Spleen (tissue), 11 donors: ENCODE measurements at regions not wholly inside any gene's neighbourhood (a gene's known extent, or its start where the extent isn't known, plus 50 kb on each side); places are given as distances from the start of the nearest gene placed in this dataset.
"Not testable (repeated sequence)": the region's sequence is repeated elsewhere in the genome, so short reads cannot be mapped to it uniquely, and the experiment has no call there.

Experiments
- DNase-seq: peaks from one replicate; pipeline ENCODE4 v3.0.0-alpha.2; 2020
- H3K27ac ChIP-seq, 8 donors: fragments of 200-600 bp; sonication (generic) in 7 of 8; 1 replicate in 4 of 8; 2 replicates in 4 of 8; pipeline versions ENCODE4 v1.5.0 to v1.8.0; 2016 to 2021; ENCODE audit warnings: inconsistent platforms in 4 of 8, mild to moderate bottlenecking in 4 of 8, moderate library complexity in 1 of 8
- H3K27me3 ChIP-seq, 7 donors: fragments of 200-600 bp; sonication (generic) in 6 of 7; replicated peaks in 1 of 7; 1 replicate in 4 of 7; 2 replicates in 3 of 7; pipeline versions ENCODE4 v1.5.0 to v1.8.0; 2016 to 2021; ENCODE audit warnings: inconsistent platforms in 3 of 7, mild to moderate bottlenecking in 1 of 7
- H3K36me3 ChIP-seq, 6 donors: fragments of 200-600 bp; sonication (generic) in 5 of 6; 1 replicate in 4 of 6; 2 replicates in 2 of 6; pipeline versions ENCODE4 v1.5.0 to v1.8.0; 2016 to 2021; ENCODE audit warnings: inconsistent platforms in 2 of 6
- H3K4me1 ChIP-seq, 6 donors: fragments of 200-600 bp; sonication (generic) in 5 of 6; 1 replicate in 3 of 6; 2 replicates in 3 of 6; pipeline versions ENCODE4 v1.5.0 to v1.8.0; 2016 to 2021; ENCODE audit warnings: inconsistent platforms in 3 of 6
- H3K4me3 ChIP-seq, 8 donors: fragments of 200-600 bp; sonication (generic) in 7 of 8; 1 replicate in 4 of 8; 2 replicates in 4 of 8; pipeline versions ENCODE4 v1.5.0 to v1.8.0; 2016 to 2021; ENCODE audit warnings: inconsistent platforms in 4 of 8, mild to moderate bottlenecking in 4 of 8, moderate library complexity in 2 of 8
- H3K9me3 ChIP-seq, 8 donors: fragments of 200-600 bp; sonication (generic) in 7 of 8; 1 replicate in 4 of 8; 2 replicates in 4 of 8; pipeline versions ENCODE4 v1.5.0 to v1.8.0; 2016 to 2021; ENCODE audit warnings: inconsistent platforms in 4 of 8
- POLR2A ChIP-seq, 3 donors: fragments of 450-650 bp; IDR thresholded peaks; one replicate each; pipeline ENCODE4 v1.5.1; 2017; ENCODE audit warnings: antibody characterized with exemption in 3 of 3, mild to moderate bottlenecking in 1 of 3
- POLR2AphosphoS5 ChIP-seq, 3 donors: sonication (generic); formaldehyde crosslinking; IDR thresholded peaks; one replicate each; pipeline ENCODE4 v1.5.1; 2017; ENCODE audit warnings: antibody characterized with exemption in 3 of 3
- WGBS, 5 donors: extraction: QIAGEN DNeasy Blood & Tissue Kit in 3 of 5; methylation state at CpG; one replicate each; pipeline versions ENCODE4 v1.1.5 to v1.1.7; 2013 to 2018; 5-methylcytosine and 5-hydroxymethylcytosine counted together
- intact Hi-C: fragments of 100-400 bp; cut with DNase I; formaldehyde crosslinking; loops from one replicate; pipeline ENCODE4 v1.15.0; 2023; ENCODE audit warnings: low total_unique reads
- TF ChIP-seq, protein P1 (sequence below), 11 experiments: fragments of 200-600 bp in 7 of 11; fragments of 450-650 bp in 4 of 11; sonication (generic) in 4 of 11; IDR thresholded peaks in 8 of 11; conservative IDR thresholded peaks in 3 of 11; 1 replicate in 7 of 11; 2 replicates in 4 of 11; pipeline versions ENCODE4 v1.4.0 to v1.8.0; 2016 to 2021; ENCODE audit warnings: antibody characterized with exemption in 11 of 11, inconsistent platforms in 4 of 11, mild to moderate bottlenecking in 1 of 11
- donor health status: healthy with polysubstance abuse.
- donor health status: DM: no; HTN: no; CAD: no; lungs with moderate emphysema.
- donor health status: DM: no; HTN: no; CAD: no.
- donor health status: Bipolar disorder and iron deficiency.
- donor health status: healthy.
- donor health status: DM: no; HTN: no; CAD: no.
- donor health status: DM: yes; HTN: yes; CAD: no.

GRCh38 chr16:64269756-64270155 is 852.1 kb downstream of the CDH11 start:
- DNase-seq, result no peak
- Histone ChIP-seq H3K9me3 (peaks cover 0 to 23% (median 16%) of the 10 kb centered on the region in 8 donors), H3K36me3 (no peaks in the 10 kb centered on the region), H3K27ac (no peak overlapping the region), H3K4me3 (no peak overlapping the region), H3K27me3 (no peaks in the 10 kb centered on the region), H3K4me1 (no peaks in the 10 kb centered on the region)
- TF ChIP-seq, protein P1, sequence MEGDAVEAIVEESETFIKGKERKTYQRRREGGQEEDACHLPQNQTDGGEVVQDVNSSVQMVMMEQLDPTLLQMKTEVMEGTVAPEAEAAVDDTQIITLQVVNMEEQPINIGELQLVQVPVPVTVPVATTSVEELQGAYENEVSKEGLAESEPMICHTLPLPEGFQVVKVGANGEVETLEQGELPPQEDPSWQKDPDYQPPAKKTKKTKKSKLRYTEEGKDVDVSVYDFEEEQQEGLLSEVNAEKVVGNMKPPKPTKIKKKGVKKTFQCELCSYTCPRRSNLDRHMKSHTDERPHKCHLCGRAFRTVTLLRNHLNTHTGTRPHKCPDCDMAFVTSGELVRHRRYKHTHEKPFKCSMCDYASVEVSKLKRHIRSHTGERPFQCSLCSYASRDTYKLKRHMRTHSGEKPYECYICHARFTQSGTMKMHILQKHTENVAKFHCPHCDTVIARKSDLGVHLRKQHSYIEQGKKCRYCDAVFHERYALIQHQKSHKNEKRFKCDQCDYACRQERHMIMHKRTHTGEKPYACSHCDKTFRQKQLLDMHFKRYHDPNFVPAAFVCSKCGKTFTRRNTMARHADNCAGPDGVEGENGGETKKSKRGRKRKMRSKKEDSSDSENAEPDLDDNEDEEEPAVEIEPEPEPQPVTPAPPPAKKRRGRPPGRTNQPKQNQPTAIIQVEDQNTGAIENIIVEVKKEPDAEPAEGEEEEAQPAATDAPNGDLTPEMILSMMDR (IDR thresholded peaks at IDR 0.05 in 8 of 11, conservative IDR thresholded peaks at IDR 0.05 in 3 of 11), result no peak
- TF ChIP-seq POLR2AphosphoS5 (IDR thresholded peaks at IDR 0.05) (no peak), POLR2A (IDR thresholded peaks at IDR 0.05) (no peak)
- intact Hi-C loops, result no loop called here
- 59 to 89% (median 73%) methylated on average over 1 of the region's 1 CpG for WGBS, 5 donors

GRCh38 chr16:64265756-64266155 is 856.1 kb downstream of the CDH11 start:
- Histone ChIP-seq H3K4me1 (no peaks in the 10 kb centered on the region), H3K27me3 (no peaks in the 10 kb centered on the region), H3K4me3 (no peak overlapping the region), H3K36me3 (no peaks in the 10 kb centered on the region), H3K9me3 (peaks cover 0 to 25% (median 16%) of the 10 kb centered on the region in 8 donors), H3K27ac (no peak overlapping the region)
- intact Hi-C loops, result no loop called here
- no peak for DNase-seq
- TF ChIP-seq POLR2A (IDR thresholded peaks at IDR 0.05) (no peak), POLR2AphosphoS5 (IDR thresholded peaks at IDR 0.05) (no peak)
- TF ChIP-seq, protein P1 (IDR thresholded peaks at IDR 0.05 in 8 of 11, conservative IDR thresholded peaks at IDR 0.05 in 3 of 11), result no peak

GRCh38 chr16:64260631-64261401 is 861.0 kb downstream of the CDH11 start:
- H3K27me3 ChIP-seq, H3K27ac ChIP-seq, H3K4me3 ChIP-seq, intact Hi-C loops, DNase-seq, H3K36me3 ChIP-seq, H3K4me1 ChIP-seq: not testable (repeated sequence)
- peaks cover 0 to 12% (median 0%) of the 10 kb centered on the region in 8 donors for H3K9me3 ChIP-seq
- 90 to 94% (median 92%) methylated on average over 23 of the region's 23 CpGs for whole genome bisulfite sequencing, 5 donors

DNA sequence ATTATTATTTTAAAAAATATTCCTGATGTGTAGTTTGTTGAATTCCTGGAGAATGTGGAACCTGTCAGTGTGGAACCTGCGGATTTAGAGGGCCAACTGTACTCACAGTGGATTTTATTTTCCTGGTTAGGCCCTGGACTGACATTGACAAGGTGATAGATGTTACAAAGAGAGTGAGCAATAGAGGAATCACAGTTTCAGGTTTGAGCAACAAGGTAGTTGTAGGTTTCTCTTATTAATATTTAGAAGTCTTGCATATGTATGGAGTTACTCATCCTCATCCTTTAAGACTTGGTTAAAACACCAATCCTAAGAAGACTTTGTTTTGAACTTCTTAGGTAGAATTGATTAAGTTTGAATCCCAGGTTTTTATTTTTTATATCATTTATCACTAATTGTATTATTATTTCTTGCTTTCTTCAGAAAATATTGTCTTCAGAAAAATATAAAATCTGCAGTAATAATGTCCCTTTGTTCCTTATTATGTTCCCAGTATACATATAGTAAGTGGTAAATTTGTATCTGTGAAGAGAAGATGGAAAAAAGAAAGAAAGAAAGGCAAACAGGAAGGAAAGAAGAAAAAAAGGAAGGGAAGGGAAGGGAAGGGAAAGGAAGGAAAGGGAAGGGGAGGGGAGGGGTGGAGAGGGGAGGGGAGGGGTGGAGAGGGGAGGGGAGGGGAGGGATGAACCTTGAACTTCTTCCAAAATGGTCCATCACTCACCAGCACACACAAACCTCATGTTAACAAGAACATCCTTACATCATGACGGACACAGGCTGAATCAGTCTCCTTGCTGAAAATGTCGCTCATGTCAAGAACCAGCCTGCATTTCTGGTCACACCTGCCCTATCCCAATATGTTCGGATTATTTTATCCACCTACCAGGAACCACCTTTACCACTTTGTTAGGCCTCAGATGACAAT is 867.2 kb downstream of the CDH11 start:
- WGBS, 5 donors, result 80 to 93% (median 86%) methylated on average over 4 of the region's 4 CpGs
- DNase-seq, result no peak
- H3K4me3 ChIP-seq, result no peak overlapping the region
- intact Hi-C loops, result no loop called here
- no peaks in the 10 kb centered on the region for H3K36me3 ChIP-seq
- no peaks in the 10 kb centered on the region for H3K27me3 ChIP-seq
- no peak overlapping the region for H3K27ac ChIP-seq
- peaks cover 0 to 5% (median 0%) of the 10 kb centered on the region in 8 donors for H3K9me3 ChIP-seq
- no peak for TF ChIP-seq POLR2A (IDR thresholded peaks at IDR 0.05)
- TF ChIP-seq POLR2AphosphoS5 (IDR thresholded peaks at IDR 0.05), result no peak
- TF ChIP-seq, protein P1 (IDR thresholded peaks at IDR 0.05 in 8 of 11, conservative IDR thresholded peaks at IDR 0.05 in 3 of 11), result no peak
- H3K4me1 ChIP-seq, result no peaks in the 10 kb centered on the region
